ENCODE measurements at regions not wholly inside any gene's neighbourhood (a gene's known extent, or its start where the extent isn't known, plus 50 kb on each side); places are given as distances from the start of the nearest gene placed in this dataset.

- H3K4me3 ChIP-seq (ENCODE audit: low read length in 3 of 3): no peak overlapping the region
- no peak for FAIRE-seq
- no peaks in the 10 kb centered on the region for H3K9me3 ChIP-seq (ENCODE audit: control insufficient read depth in 2 of 3, insufficient read depth in 1 of 3, low read length in 3 of 3)
- H3K36me3 ChIP-seq (ENCODE audit: control insufficient read depth in 2 of 3, insufficient read depth in 3 of 3, low read length in 3 of 3): no peaks in the 10 kb centered on the region
- no peak for DNase-seq
- no peaks in the 10 kb centered on the region for H3K27me3 ChIP-seq (ENCODE audit: control insufficient read depth, insufficient read depth, low read length)
- H3K27ac ChIP-seq (ENCODE audit: low read depth in 2 of 2, low read length in 2 of 2): no peak overlapping the region
- no peaks in the 10 kb centered on the region for H3K4me1 ChIP-seq (ENCODE audit: control insufficient read depth in 2 of 3, insufficient read depth in 2 of 3, low read depth in 1 of 3, low read length in 3 of 3)
- TF ChIP-seq CTCF (IDR thresholded peaks at IDR 0.05; ENCODE audit: borderline replicate concordance, extremely low read depth, insufficient read depth): no peak
- intact Hi-C loops (cut with DNase I): no loop called here
- no peak overlapping the region for H3K9ac ChIP-seq (ENCODE audit: low read length in 3 of 3)
Observed at GRCh38 chr9:124183772-124184171, 74.0 kb upstream of the NEK6 start.

- DNase-seq: no peak
- H3K27me3 ChIP-seq (ENCODE audit: control insufficient read depth, insufficient read depth, low read length): no peaks in the 10 kb centered on the region
- H3K4me1 ChIP-seq (ENCODE audit: control insufficient read depth in 2 of 3, insufficient read depth in 2 of 3, low read depth in 1 of 3, low read length in 3 of 3): no peaks in the 10 kb centered on the region
- TF ChIP-seq CTCF (IDR thresholded peaks at IDR 0.05; ENCODE audit: borderline replicate concordance, extremely low read depth, insufficient read depth): no peak
- H3K36me3 ChIP-seq (ENCODE audit: control insufficient read depth in 2 of 3, insufficient read depth in 3 of 3, low read length in 3 of 3): no peaks in the 10 kb centered on the region
- H3K27ac ChIP-seq (ENCODE audit: low read depth in 2 of 2, low read length in 2 of 2): no peak overlapping the region
- no peak for FAIRE-seq
- intact Hi-C loops (cut with DNase I): no loop called here
- no peak overlapping the region for H3K4me3 ChIP-seq (ENCODE audit: low read length in 3 of 3)
- H3K9me3 ChIP-seq (ENCODE audit: control insufficient read depth in 2 of 3, insufficient read depth in 1 of 3, low read length in 3 of 3): no peaks in the 10 kb centered on the region
- no peak overlapping the region for H3K9ac ChIP-seq (ENCODE audit: low read length in 3 of 3)
Observed at GRCh38 chr9:124185413-124185812, 72.3 kb upstream of the NEK6 start.

GRCh38 chr9:124187311-124187710 lies 70.4 kb upstream of the NEK6 start:
- H3K4me1 ChIP-seq (ENCODE audit: control insufficient read depth in 2 of 3, insufficient read depth in 2 of 3, low read depth in 1 of 3, low read length in 3 of 3): no peaks in the 10 kb centered on the region
- H3K4me3 ChIP-seq (ENCODE audit: low read length in 3 of 3): no peak overlapping the region
- no peak overlapping the region for H3K9ac ChIP-seq (ENCODE audit: low read length in 3 of 3)
- no peak for TF ChIP-seq CTCF (IDR thresholded peaks at IDR 0.05; ENCODE audit: borderline replicate concordance, extremely low read depth, insufficient read depth)
- intact Hi-C loops (cut with DNase I): no loop called here
- DNase-seq (no peak), FAIRE-seq (no peak)
- H3K27ac ChIP-seq (ENCODE audit: low read depth in 2 of 2, low read length in 2 of 2): no peak overlapping the region
- no peaks in the 10 kb centered on the region for H3K36me3 ChIP-seq (ENCODE audit: control insufficient read depth in 2 of 3, insufficient read depth in 3 of 3, low read length in 3 of 3)
- no peaks in the 10 kb centered on the region for H3K9me3 ChIP-seq (ENCODE audit: control insufficient read depth in 2 of 3, insufficient read depth in 1 of 3, low read length in 3 of 3)
- H3K27me3 ChIP-seq (ENCODE audit: control insufficient read depth, insufficient read depth, low read length): no peaks in the 10 kb centered on the region

All from kidney (tissue), 13 donors.